Activated T-cell treated with anti-CD3 and anti-CD28 coated beads, Interleukin-2, amount 50 U/mL, for 4 hours (primary cell): ENCODE measurements at regions not wholly inside any gene's neighbourhood (a gene's known extent, or its start where the extent isn't known, plus 50 kb on each side); places are given as distances from the start of the nearest gene placed in this dataset.
"Not testable (repeated sequence)": the region's sequence is repeated elsewhere in the genome, so short reads cannot be mapped to it uniquely, and the experiment has no call there.

Experiments
- ATAC-seq, 2 donors: fragments of 200-7000 bp; cut with Tn5 transposase; one replicate each; pipeline ENCODE4 v1.10.0; 2021
- DNase-seq: peaks from one replicate; pipeline ENCODE4 v3.0.0-alpha.2; 2020
- H3K27me3 Mint-ChIP-seq: one replicate; pipeline ENCODE4 v1.8.0; 2021; ENCODE audit warnings: low read depth, mixed read lengths
- H3K36me3 Mint-ChIP-seq: one replicate; pipeline ENCODE4 v1.8.0; 2022; ENCODE audit warnings: mixed read lengths; ENCODE audit not compliant: insufficient read depth
- H3K4me1 Mint-ChIP-seq: one replicate; pipeline ENCODE4 v1.8.0; 2021; ENCODE audit warnings: low read depth, mixed read lengths
- H3K4me3 Mint-ChIP-seq: one replicate; pipeline ENCODE4 v1.8.0; 2021; ENCODE audit warnings: mild to moderate bottlenecking, moderate library complexity, mixed read lengths
- H3K9me3 Mint-ChIP-seq: one replicate; pipeline ENCODE4 v1.8.0; 2021; ENCODE audit warnings: mixed read lengths

DNA sequence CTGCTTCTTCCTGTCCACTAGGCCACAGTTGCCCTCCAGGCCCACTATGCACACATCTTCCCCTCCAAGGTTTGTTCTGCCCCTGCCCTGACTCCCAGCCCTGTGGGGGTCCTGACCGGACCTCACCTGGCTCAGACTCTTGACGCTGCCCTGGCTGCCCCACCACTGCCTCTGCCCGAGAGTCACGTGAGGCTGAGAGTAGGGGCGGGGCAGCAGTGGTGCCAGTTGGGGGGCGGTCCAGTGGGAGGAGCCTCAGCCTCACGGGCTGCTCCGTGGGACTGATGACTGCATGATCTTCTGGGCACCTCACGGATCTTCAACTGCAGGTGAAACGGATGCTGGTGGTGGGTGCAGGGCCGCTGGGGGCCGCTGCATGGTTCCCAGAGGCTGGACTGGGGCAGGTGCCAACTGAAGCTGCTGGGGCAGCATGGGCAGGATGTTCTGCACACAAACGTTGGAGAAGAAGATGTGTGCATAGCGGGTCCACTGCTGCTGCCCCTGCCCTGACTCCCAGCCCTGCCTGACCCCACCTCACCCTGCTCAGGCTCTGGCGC, 77.6 kb downstream of the HHIPL2 start:
- not testable (repeated sequence) for ATAC-seq, DNase-seq, H3K9me3 Mint-ChIP-seq, H3K27me3 Mint-ChIP-seq, H3K4me3 Mint-ChIP-seq, H3K4me1 Mint-ChIP-seq, H3K36me3 Mint-ChIP-seq

DNA sequence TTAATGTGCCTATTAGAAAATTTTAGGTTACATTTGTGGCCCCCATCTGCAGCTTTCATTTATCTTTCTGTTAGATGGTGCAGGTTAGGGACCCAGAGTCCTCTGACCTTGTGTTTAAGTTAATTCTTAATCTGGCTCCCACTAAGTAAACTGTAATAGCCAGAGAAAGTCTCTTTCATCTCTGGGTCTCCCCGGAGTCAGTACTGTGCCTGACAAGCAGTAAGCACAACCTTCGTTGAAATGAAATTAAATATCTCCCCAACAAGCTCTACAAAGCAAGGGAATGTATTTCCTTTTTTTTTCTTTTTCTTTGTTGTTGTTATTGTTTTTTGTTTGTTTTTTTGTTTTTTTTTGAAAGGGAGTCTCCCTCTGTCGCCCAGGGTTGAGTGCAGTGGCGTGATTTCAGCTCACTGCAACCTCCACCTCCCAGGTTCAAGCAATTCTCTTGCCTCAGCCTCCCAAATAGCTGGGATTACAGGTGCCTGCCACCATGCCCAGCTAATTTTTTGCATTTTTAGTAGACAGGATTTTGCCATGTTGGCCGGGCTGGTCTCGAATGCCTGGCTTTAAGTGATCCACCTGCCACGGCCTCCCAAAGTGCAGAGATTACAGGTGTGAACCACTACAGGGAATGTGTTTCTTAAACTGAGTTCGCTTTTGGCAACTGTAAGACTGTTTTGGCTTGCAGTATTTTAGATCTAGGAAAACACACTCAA, 81.6 kb downstream of the HHIPL2 start:
- H3K27me3 Mint-ChIP-seq: no peaks in the 10 kb centered on the region
- H3K4me3 Mint-ChIP-seq: no peak overlapping the region
- H3K4me1 Mint-ChIP-seq: peaks cover 11% of the 10 kb centered on the region
- ATAC-seq (no peak), DNase-seq (no peak)
- H3K36me3 Mint-ChIP-seq: no peaks in the 10 kb centered on the region
- H3K9me3 Mint-ChIP-seq: no peaks in the 10 kb centered on the region

DNA sequence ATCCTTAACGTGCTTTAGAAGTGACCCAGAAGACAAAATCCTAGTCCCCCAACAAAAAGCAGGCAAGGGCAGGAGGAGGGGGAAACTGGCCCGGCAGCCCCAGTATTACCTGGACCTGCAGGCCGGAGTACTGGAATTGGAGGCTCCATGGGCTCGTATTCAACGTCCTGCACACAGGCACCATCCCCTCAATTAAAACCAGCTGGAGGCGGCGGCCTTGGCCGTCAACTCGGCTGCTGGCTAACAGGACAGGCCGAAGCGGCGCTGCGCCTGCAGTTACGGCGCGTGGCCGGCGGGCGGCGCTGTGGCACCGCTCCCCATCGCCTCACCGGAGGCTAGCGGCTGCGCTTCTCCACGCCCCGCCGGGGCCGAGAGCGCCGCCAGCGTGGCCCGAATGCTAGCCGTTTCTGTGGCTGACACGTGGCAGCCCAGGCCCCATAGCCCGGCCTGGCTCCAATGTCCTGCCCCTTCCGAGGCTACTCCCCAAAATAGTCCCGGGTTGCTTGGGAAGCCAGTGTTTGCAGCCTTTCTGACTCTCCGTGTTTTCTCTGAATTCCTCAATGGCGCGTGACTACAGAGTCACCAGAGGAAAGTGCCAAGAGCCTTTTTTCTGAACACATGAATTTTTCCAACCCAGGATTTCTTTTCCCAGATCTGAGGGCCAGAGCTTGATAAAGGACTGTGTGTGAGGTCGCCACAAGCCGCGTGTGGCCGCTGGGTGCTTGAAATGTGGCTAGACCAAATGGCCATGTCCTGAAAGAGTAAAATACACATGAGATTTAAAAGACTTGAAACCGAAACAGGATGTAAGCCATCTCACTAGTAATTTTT, 82.5 kb downstream of the HHIPL2 start:
- H3K4me3 Mint-ChIP-seq: peak overlapping the region; percentile 81
- no peaks in the 10 kb centered on the region for H3K9me3 Mint-ChIP-seq
- H3K4me1 Mint-ChIP-seq: peaks cover 11% of the 10 kb centered on the region
- ATAC-seq (peak; percentile 95 to 96), DNase-seq (peak; percentile 69)
- H3K36me3 Mint-ChIP-seq: no peaks in the 10 kb centered on the region
- no peaks in the 10 kb centered on the region for H3K27me3 Mint-ChIP-seq

DNA sequence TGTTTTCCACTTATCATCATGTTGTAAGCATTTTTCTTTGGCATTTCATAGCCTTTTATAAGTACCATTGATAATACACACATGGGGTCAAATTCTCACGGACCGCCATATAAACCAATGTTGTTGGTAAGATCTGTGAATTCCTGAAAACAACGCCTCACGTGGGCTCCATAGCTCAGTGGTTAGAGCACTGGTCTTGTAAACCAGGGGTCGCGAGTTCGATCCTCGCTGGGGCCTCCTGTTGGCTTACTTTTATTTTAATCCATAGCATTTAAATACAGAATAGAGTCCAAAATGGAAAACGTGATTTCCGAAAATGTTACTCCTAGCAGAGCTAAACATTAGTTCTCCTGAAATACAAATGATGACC, 83.1 kb downstream of the HHIPL2 start:
- no peaks in the 10 kb centered on the region for H3K27me3 Mint-ChIP-seq

DNA sequence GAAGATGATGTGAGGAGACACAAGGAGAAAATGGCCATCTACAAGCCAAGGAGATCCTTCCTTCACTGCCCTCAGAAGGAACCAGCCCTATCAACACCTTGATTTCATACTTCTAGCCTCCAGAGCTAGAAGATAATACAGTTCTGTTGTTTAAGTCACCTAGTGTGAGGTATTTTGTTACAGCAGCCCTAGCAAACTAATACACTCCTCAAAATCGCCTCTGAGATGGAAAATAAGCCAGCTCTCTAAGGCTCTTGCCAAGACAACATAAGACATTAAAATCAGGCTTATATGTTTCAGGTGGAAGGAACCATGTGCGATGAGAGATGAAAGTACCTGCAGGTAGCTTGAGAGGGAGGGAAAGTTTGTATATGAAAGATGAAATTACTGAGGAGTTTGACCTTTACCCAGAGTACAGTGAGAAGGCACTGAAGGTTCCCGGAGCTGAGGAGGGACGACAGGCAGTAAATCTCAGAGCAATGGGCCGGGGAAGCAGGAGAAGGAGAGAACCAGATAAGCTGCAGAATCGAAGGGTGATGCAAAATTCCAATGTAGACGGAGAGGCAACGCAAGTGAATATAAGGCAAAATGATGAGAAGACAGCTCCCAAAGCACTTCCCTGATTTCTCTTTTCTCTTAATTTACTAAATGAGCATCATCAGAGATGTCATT, 84.7 kb downstream of the HHIPL2 start:
- ATAC-seq (no peak), DNase-seq (no peak)
- no peaks in the 10 kb centered on the region for H3K36me3 Mint-ChIP-seq
- no peaks in the 10 kb centered on the region for H3K27me3 Mint-ChIP-seq
- peaks cover 11% of the 10 kb centered on the region for H3K4me1 Mint-ChIP-seq
- H3K9me3 Mint-ChIP-seq: no peaks in the 10 kb centered on the region
- no peak overlapping the region for H3K4me3 Mint-ChIP-seq

More for the DNA sequence above, 83.1 kb downstream of the HHIPL2 start:
- Mint-ChIP-seq H3K4me3 (peak overlapping the region; percentile 81), H3K36me3 (no peaks in the 10 kb centered on the region), H3K4me1 (peaks cover 11% of the 10 kb centered on the region), H3K9me3 (no peaks in the 10 kb centered on the region)
- DNase-seq: peak; percentile 56
- ATAC-seq: peak; percentile 47 to 64

DNA sequence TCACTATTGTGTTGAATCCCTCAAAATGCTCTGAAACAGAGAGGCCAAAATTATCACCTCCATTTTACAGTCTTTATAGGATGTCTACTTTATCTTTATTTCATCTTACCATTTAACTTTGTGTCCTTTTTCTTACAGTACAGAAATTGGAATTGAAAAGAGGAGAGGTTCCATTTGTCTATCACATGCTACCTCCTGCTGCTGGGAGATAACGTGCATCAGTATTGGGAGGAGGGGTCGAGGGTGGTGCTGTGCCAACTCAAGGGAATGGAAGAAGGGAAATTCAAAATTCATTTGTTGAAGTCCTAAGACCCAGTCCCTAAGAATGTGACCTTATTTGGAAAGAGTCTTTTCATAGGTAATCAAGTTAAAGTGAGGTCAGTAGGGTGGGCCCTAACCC, 85.3 kb downstream of the HHIPL2 start:
- no peak for ATAC-seq
- no peak for DNase-seq
- H3K4me1 Mint-ChIP-seq: peaks cover 11% of the 10 kb centered on the region
- peaks cover 4% of the 10 kb centered on the region for H3K9me3 Mint-ChIP-seq
- no peak overlapping the region for H3K4me3 Mint-ChIP-seq
- H3K27me3 Mint-ChIP-seq: no peaks in the 10 kb centered on the region
- H3K36me3 Mint-ChIP-seq: no peaks in the 10 kb centered on the region

DNA sequence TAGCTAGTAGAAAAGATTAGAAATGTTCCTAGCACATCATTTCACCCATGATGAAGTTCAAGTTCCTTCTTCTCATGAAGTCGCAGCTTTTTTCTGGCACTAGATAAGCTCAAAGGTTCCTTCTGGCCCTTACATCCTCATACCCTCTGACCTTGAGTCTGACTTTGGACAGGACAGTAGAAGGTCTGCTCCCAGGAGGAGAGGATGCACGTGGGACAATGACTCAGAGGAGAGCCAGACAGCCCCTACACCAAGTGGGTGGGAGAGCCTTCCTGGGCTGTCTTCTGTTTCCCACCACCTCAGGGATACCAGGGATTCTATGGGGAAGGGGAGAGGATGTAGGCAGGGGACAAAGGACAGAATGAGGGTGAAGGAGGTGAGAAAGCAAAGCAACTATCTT, 86.0 kb downstream of the HHIPL2 start:
- no peaks in the 10 kb centered on the region for H3K27me3 Mint-ChIP-seq
- H3K36me3 Mint-ChIP-seq: no peaks in the 10 kb centered on the region
- peaks cover 10% of the 10 kb centered on the region for H3K9me3 Mint-ChIP-seq
- H3K4me1 Mint-ChIP-seq: peaks cover 11% of the 10 kb centered on the region
- no peak overlapping the region for H3K4me3 Mint-ChIP-seq
- DNase-seq: no peak
- no peak for ATAC-seq

DNA sequence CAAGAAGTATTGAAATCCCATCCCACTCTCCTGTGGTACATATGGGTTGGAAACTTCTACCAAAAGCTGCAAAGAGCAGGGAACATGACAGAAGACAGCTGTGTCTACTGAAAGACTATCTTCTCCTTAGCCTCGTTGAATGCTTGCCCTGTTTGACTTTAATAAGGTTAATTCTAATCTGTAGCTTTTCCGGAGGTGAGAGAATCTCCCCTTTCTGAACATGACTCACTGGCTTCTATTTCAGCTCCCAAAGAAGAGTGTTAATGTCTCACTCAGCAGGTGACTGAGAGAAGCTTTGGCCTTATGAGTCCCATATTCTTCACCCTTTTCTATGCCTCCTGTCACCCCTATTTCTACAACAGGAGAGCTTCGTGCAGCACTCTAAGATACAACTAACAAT, 88.3 kb downstream of the HHIPL2 start:
- H3K4me3 Mint-ChIP-seq: no peak overlapping the region

DNA sequence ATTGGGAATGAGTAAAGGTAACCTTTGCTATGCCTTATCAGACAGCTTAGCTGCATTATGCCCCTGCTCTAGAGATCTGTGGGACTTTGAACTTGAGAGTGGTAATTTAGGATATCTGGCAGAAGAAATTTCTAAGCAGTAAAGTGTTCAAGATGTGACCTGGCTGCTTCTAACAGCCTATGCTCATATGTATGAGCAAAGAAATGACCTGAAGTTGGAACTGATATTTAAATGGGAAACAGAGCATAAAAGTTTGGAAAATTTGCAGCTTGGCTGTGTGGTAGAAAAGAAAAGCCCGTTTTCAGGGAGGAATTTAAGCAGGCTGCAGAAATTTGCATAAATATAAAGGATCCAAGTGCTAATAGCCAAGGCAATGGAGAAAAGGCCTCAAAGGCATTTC, 90.4 kb downstream of the HHIPL2 start:
- Mint-ChIP-seq H3K4me3 (no peak overlapping the region), H3K27me3 (no peaks in the 10 kb centered on the region), H3K9me3 (peaks cover 11% of the 10 kb centered on the region), H3K4me1 (peaks cover 16% of the 10 kb centered on the region), H3K36me3 (no peaks in the 10 kb centered on the region)
- DNase-seq: no peak
- ATAC-seq: no peak

More for the DNA sequence above, 88.3 kb downstream of the HHIPL2 start:
- no peaks in the 10 kb centered on the region for H3K36me3 Mint-ChIP-seq
- ATAC-seq (no peak), DNase-seq (no peak)
- no peaks in the 10 kb centered on the region for H3K27me3 Mint-ChIP-seq
- H3K4me1 Mint-ChIP-seq: peaks cover 9% of the 10 kb centered on the region
- peaks cover 11% of the 10 kb centered on the region for H3K9me3 Mint-ChIP-seq

DNA sequence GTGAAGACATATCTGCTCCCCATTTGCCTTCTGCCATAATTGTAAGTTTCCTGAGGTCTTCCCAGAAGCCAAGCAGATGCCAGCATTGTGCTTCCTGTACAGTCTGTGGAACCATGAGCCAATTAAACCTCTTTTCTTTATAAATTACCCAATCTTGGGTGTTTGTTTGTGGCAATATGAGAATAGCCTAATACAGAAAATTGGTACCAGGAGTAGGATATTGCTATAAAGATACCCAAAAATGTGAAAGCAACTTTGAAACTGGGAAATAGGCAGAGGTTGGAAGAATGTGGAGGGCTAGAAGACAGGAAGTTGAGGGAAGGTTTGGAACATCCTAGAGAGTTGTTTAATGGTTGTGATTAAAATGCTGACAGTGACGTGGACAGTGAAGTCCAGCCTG, 90.8 kb downstream of the HHIPL2 start:
- no peak overlapping the region for H3K4me3 Mint-ChIP-seq
- ATAC-seq (no peak), DNase-seq (no peak)

DNA sequence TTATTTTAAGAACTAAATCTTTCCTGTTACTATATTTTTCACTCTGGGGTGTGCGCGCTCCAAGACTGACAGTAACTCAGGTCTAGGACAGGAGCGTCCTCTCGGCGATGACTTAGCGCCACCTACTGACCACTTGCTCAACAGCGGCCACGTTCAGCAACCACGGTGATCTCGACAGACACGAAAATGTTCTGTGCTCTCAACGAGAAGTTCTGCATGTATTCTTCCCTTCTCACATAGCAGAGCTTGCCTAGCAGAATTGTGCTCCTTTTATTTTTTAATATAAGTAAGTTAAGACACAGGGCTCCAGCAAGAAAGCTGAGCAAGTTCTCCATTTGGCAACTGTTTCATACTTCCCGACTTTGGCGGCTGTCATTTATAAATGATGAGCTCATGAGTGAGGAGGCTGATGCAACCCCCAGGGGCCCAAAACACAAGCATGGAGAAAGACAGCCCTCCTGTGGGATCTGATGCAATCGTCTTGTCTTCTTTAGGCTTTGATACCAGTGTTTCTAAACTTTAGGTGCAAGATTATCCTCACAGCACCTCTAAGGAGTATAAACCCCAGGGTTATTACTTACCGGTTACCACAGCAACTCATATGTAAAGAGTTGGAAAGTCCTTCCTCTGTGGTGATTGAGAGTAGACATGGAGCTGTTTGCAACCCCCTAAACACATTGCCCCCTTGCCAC, 92.6 kb downstream of the HHIPL2 start:
- Mint-ChIP-seq H3K4me3 (no peak overlapping the region), H3K27me3 (no peaks in the 10 kb centered on the region), H3K9me3 (peaks cover 11% of the 10 kb centered on the region), H3K36me3 (no peaks in the 10 kb centered on the region), H3K4me1 (peaks cover 16% of the 10 kb centered on the region)
- ATAC-seq (peak; percentile 98), DNase-seq (peak; percentile 82)

More for the DNA sequence above, 90.8 kb downstream of the HHIPL2 start:
- H3K9me3 Mint-ChIP-seq: peaks cover 11% of the 10 kb centered on the region
- peaks cover 16% of the 10 kb centered on the region for H3K4me1 Mint-ChIP-seq
- no peaks in the 10 kb centered on the region for H3K36me3 Mint-ChIP-seq
- no peaks in the 10 kb centered on the region for H3K27me3 Mint-ChIP-seq

DNA sequence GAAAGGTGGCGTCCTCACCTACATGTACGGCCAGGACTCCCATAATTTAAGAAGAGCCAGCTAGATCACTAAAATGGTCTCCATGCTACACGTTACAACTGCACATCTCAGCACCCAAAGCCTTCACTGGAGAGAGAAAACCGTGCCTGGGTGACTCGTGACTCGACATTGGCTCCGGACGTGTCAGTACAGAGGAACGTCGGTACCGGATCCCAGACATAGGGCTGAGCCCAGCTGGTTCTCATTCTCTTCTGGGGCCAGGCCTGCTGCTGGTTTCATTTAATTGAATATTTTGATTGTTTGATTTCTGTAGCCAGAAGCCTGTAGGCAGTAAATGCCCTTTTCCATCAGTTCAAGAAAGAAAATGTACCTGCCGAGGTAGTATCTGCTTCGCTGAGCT, 93.1 kb downstream of the HHIPL2 start:
- peaks cover 16% of the 10 kb centered on the region for H3K4me1 Mint-ChIP-seq
- H3K27me3 Mint-ChIP-seq: no peaks in the 10 kb centered on the region
- peaks cover 11% of the 10 kb centered on the region for H3K9me3 Mint-ChIP-seq
- ATAC-seq (peak; percentile 26 to 28), DNase-seq (no peak)
- no peak overlapping the region for H3K4me3 Mint-ChIP-seq
- H3K36me3 Mint-ChIP-seq: no peaks in the 10 kb centered on the region

DNA sequence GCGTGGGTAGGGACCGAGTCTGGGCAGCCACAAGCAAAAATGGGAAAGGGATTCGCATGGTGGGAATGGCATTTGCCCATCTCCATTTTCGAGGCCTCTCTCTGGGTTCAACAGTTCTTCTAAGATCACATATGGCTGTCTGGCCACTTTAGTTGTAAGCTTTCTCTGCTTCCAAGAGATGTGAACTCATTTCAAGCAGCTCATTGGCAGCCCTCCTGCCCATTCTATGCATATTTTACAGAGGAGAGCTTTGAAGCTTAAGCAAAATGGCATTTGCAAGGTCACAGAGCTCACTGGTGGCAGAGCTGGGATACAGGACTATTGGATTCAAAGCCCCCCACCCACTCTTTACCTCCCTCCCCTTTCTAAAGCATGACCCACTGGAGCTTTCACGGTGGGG, 93.7 kb downstream of the HHIPL2 start:
- Mint-ChIP-seq H3K27me3 (no peaks in the 10 kb centered on the region), H3K36me3 (no peaks in the 10 kb centered on the region), H3K9me3 (peaks cover 11% of the 10 kb centered on the region), H3K4me1 (peaks cover 16% of the 10 kb centered on the region), H3K4me3 (no peak overlapping the region)
- DNase-seq (no peak), ATAC-seq (no peak)

DNA sequence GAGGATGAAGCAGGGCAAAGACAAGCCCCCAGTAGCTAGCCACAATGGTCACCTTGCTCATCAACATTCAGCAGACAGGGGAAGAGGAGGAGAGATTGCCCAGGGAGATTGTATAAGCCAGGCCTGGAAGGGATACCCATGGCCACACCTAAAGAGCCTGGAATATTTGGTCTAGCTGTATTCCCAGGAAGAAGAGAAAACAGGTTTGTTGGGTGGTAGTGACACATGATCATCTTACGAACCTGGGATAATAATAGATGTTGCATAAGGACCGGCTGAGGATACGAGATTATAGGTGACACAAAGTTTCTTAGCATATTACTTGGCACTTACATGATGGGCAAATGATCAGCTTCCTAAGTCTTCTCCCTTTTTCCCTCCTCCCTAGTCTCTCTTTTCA, 95.9 kb downstream of the HHIPL2 start:
- Mint-ChIP-seq H3K27me3 (no peaks in the 10 kb centered on the region), H3K36me3 (no peaks in the 10 kb centered on the region), H3K4me3 (no peak overlapping the region), H3K9me3 (peaks cover 1% of the 10 kb centered on the region), H3K4me1 (peaks cover 16% of the 10 kb centered on the region)
- ATAC-seq (no peak), DNase-seq (no peak)
